ENCODE measurements at regions not wholly inside any gene's neighbourhood (a gene's known extent, or its start where the extent isn't known, plus 50 kb on each side); places are given as distances from the start of the nearest gene placed in this dataset.

DNA sequence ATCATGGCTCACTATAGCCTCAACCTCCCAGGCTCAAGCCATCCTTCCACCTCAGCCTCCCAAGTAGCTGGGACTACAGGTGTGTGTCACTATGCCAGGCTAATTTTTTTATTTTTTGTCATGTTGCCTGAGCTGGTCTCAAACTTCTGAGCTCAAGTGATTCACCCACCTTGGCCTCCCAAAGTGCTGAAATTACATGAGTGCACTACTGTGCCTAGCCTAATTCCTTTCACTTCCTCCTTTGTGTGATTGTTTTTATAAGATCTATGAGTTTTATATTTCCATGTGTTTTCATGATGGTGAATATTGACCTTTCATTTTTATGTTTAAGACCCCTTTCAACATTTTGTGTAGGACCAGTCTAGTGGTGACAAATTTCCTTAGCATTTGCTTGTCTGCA, 55.2 kb upstream of the IL12B start:
- no peak for DNase-seq (ENCODE audit: low read depth in 4 of 4, low spot score in 2 of 4)

DNA sequence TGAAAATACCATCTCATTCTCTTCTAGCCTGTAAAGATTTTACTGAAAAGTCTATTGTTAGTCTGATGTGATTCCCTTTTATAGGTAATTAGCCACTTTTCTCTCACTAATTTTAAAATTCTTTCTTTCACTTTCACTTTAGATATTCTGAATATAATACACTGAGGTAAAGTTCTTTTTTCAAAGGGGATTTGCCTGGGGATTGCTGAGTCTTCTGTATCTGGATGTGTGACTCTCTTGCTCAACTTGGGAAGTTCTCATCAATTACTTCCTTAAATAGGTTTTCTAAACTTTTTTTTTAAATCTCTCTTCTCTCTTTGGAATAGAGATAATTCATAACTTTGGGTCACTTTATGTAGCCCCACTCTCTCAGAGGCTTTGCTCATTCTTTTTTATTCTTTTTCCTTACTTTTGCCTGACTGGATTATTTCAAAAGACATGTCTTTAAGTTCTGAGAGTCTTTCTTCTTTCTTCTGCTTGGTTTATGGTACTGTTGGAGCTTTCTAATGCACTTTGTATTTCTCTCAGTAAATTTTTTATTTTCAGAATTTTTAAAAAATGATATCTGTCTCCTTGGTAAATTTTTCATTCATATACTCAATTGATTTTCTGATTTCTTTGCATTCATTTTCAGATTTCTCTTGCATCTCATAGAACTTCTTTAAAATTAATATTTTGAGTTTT, 55.9 kb upstream of the IL12B start:
- no peak for DNase-seq (ENCODE audit: low read depth in 4 of 4, low spot score in 2 of 4)

DNA sequence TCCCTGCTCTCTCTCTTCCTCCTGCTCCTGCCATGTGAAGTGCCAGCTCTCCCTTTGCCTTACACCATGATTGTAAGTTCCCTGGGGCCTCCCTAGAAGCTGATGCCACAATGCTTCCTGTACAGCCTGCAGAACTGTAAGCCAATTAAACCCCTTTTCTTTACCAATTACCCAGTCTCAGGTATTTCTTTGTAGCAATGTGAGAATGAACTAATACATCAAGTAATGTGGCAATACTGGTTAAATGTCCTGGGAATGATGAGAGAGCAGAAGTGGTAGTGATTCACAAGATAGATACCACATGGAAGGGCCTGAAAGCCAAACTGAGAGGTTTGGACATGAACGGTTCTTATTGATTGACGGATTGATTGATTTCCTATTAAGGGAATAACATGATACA, 62.6 kb upstream of the IL12B start:
- DNase-seq (ENCODE audit: low read depth in 4 of 4, low spot score in 2 of 4), result no peak

DNA sequence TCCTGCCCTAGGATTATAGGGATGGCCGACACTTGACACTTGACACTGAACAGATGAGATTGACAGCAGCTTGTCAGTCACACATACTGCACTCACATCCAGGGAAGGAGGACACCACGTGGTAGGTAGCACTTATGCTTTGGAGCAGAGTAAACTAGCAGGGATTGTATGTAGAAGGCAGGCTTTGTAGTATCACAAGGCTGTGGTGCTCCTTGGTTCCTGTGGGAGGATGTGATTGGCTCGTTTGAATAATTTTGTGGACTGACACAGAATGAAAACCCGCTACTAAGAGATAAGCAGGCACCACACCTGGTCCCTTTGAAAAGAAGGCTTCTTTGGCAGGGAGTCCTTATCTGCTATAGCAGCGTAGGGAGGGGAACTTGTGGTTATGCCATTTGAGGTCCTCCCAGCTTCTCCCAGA, 63.6 kb upstream of the IL12B start:
- no peak for DNase-seq (ENCODE audit: low read depth in 4 of 4, low spot score in 2 of 4)

DNA sequence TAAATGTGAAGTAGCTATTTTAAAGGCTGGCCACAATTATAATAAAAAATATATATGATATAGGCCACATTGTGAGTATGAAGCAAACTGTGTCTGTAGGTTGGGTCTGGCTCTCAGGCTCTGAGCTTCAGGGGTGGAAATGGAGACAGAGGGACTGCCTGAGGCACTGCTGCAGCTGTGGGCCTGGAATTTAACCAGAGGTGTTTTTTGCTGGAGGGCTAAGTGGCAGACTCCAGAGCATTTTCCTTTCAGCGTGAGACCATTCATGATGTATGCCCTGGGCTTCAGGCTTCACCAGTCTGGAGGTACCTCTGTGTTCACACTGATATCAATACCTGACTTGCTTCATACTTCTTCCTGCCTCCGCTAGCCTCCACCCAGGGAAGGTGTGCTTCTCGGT, 64.9 kb upstream of the IL12B start:
- no peak for DNase-seq (ENCODE audit: low read depth in 4 of 4, low spot score in 2 of 4)

DNA sequence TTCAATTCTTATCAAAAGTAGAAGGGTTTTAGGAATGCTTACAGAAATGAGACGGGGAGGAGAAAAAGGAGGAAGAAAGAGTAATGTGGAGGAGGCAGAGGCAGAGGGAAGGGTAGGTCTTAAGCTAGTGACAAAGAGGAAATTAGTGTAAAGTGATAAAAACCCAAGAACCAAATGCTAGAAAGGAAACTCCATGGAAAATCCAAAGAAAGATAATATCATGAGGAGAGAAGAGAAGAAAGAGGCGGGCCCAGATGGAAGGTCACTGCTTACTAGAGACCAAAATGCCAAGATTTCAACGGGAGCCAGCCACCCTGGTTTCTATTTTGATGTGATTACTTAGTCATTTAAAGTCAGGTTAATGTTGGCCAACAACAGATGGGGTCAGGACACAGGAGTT, 68.6 kb upstream of the IL12B start:
- no peak for DNase-seq (ENCODE audit: low read depth in 4 of 4, low spot score in 2 of 4)

DNA sequence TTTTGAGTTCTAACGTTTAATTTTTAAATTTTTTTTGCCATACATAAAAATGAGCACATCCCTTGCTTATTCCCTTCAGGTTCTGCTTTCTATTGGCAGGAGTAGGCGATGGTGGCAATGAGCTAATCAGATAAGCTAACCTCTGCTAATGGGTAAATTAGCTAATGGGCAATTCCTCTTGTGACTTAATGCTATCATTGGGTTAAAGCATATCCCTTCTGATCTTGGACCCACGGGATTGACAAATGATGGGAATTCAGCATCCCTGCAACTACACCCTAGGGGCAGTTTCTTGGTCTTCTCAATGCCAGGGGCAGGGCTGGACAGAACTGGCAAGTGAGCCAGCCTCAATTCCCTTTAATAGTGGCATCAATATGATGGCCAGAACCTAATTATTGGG, 70.2 kb upstream of the IL12B start:
- no peak for DNase-seq (ENCODE audit: low read depth in 4 of 4, low spot score in 2 of 4)

DNA sequence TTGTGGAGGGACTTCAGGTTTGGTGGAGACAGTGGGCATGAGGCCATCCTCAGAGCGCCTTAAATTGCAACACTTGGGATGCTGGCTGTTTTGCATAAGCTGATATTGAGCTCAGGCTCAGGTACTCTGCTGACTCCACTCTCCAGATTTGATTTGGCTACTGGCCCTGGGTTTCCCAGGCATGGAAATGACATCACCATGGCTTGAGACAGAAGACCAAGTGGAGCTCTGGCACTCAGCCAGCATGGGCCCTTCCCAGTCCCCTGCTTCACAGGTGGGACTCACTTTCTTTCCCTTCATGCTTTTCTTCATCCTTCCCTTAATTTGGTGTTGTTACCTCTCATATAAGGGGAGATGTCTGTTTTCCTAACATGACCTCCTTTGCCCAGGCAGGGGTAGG, 72.0 kb upstream of the IL12B start:
- no peak for DNase-seq (ENCODE audit: low read depth in 4 of 4, low spot score in 2 of 4)

DNA sequence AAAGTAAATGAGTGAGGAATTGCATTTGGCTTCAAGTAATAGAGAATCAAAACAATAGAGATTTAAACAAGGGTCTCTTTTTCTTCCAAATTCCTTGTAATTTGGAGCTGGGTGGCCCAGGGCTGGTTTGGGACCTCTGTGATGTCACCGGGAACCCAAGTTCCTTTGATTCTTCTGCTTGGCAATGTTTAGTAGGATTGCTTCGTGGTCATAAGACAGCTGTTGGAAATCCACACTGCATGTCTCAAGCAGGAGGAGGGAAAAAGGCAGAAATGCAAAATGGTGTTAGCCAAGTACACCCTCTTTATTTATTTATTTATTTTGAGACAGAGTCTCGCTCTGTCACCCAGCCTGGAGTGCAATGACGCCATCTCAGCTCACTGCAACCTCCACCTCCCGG, 72.6 kb upstream of the IL12B start:
- no peak for DNase-seq (ENCODE audit: low read depth in 4 of 4, low spot score in 2 of 4)

DNA sequence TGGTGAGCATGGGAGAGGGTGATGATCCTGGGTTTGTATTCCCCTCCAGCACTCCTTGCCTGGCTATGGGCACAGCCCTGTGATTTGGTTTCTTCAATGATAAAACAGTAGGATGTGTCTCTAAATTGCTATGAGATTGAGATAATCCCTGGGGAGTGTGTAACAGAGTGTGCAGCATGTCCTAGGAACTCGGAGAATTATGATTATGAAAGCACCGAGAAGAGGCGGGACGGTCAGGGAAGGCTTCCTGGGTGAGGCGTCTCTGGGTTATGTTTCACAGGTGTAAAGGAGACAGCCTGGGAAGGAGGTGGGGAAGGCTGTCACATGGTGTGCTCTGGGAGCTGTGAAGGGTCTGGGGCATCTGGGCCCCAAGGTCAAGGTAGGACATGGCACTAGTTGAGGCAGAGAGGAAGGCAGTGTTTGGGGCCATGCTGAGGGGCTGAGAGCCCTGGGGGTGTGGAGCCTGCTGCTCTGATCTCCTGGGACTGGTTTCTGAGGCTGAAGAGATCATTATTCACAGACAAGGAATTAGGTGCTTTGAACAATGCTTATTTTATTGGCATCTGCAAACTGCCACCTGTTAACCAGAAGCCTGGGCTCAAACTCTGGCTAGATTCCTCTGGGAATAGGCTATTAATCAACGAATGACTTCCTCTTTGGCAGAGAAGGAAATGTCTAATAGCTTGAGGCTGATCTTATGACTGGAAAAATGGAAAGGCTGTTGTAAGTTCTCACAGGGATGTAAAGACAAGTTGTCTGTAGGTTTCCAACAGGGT, 73.8 kb upstream of the IL12B start:
- no peak for DNase-seq (ENCODE audit: low read depth in 4 of 4, low spot score in 2 of 4)

DNA sequence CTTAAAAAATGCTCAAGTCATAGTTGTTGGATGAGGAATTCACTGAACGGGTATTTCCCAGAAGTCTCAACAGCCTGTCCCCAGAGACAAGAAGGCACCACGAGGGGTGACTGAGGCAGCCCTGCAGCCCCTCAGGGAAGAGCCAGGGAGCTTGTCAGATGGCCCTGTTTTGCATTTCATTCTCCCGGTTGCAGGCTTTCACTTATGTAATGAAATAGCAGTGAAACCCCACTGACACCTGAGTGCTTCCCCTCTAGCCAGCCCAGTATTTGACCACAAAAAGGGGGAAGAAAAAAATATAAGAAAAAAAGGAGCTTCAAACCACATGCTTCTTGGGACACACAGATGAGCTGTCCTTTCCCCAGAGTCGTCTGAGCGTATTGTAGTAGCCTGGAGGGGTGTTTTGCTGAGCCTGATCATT, 75.3 kb upstream of the IL12B start:
- DNase-seq (ENCODE audit: low read depth in 4 of 4, low spot score in 2 of 4), result no peak

DNA sequence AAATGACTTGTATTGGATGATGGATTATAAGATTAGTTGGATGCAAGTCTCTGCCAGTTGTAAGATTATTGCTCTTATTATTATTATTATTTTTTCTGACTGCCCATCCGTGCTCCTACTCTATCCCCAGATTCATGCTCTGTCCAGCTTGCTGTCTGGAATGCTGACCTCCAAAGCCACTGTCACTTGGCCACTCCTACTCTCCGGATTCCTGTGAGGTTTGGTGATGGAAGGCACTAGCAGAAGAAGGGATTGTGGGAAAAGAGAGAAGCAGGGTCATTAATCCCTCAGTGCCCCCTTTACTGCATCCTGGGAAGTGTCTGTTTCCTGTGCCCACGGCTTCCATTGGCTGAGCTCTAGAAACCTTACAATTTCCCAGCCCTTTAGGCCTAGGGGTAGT, 76.3 kb upstream of the IL12B start:
- no peak for DNase-seq (ENCODE audit: low read depth in 4 of 4, low spot score in 2 of 4)

DNA sequence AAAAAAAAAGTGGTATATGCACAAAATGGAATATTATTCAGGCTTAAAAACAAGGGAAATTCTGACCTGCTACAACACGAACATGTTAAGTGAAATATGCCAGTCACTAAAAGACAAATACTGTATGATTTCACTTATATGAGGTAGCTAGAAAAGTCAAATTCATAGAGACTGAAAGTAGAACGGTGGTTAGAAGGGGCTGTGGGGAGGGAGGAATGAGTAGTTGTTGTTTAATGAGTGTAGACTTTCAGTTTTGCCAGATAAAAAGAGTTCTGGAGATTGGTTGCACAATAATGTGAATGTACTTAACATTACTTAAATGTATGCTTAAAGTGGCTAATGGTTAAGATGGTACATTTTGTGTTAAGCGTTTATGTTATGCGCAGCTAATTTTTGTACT, 79.5 kb upstream of the IL12B start:
- DNase-seq (ENCODE audit: low read depth in 4 of 4, low spot score in 2 of 4), result no peak

DNA sequence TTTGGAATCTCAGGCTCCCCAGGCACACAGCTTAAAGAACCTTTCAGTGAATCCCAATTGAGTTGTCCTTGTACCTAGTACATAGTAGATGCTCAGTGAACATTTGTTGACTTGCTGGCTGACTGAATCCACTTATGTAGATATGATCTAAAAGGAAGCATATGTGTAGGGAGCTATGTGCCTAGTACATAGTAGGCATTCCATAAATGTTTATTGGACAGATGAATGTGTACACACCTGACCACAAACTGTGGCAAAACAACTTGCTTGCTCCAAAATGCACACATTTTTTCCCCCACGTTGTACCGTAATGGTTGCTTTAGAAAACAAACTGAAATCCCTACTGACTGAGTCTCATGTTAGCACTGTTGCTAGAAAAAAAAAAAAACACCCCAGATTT, 80.2 kb upstream of the IL12B start:
- no peak for DNase-seq (ENCODE audit: low read depth in 4 of 4, low spot score in 2 of 4)

DNA sequence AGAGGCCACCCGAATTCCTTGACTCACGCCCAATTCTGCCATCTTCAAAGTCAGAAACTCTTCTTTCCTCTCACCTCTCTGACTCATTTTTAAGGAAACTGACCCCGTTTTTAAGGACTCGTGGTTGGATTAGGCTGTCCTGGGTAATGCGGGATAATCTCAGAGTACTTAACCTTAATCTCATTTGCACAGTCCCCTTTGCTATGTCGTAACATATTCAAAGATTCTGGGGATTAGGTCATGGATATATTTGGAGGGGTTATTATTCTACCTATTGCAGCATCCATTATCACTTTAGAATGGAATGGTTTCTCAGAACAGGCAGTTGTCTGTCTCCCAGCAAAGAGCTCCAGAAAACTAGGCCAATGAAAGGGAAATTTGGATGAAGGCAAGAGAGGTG, 80.8 kb upstream of the IL12B start:
- DNase-seq (ENCODE audit: low read depth in 4 of 4, low spot score in 2 of 4), result no peak

DNA sequence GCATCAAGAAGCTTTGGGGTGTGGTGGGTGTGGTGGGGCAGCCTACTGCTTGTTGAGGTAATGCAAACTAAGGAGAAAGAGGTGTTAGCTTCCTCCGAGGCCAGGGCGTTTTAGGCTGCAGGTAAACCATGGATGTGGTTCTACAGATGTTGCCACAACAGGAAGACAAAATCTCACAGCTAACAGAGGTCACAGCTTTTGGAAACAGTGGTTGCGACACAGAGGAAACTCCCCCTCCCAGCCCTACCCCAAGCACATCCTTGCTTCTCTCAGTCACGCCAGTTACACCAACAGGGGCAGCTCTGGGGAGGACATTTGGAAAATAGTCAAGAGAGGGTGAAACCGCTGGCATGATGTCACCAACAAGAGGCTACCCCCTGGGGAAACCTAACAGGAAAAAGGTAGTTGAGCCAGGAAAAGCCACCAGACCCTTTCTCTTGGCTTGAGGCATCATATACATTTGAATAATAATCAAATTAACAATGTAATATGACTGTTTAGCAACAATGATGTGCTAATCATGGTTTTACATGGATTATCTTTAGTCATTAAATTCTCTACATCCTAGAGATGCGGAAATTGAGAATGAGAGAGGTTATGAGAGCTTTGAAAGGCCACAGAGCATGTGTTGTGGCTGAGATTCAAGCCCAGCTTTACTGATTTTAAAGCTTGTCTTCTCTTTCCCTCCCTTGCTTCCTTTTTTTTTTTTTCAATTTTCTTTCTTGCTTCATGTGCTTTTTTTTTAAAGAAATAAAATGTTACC, 82.2 kb upstream of the IL12B start:
- no peak for DNase-seq (ENCODE audit: low read depth in 4 of 4, low spot score in 2 of 4)

DNA sequence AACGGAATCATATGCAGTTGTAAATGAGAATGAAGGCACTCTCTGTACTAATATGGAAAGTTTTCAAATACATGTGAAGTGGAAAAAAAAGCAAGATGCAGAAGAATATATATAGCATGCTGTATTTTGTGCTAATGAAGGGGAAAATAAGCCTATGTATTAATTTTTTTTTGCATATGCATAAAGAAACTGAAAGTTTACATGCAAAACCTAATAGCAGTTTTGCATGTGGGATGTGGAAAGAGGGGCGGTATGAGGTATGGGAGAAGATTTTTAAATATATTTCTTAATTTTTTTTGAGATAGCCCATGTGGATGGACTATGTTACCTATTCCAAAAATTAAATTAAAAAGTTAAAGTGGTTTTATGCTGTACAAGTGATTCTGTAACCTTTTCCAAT, 83.7 kb upstream of the IL12B start:
- no peak for DNase-seq (ENCODE audit: low read depth in 4 of 4, low spot score in 2 of 4)

DNA sequence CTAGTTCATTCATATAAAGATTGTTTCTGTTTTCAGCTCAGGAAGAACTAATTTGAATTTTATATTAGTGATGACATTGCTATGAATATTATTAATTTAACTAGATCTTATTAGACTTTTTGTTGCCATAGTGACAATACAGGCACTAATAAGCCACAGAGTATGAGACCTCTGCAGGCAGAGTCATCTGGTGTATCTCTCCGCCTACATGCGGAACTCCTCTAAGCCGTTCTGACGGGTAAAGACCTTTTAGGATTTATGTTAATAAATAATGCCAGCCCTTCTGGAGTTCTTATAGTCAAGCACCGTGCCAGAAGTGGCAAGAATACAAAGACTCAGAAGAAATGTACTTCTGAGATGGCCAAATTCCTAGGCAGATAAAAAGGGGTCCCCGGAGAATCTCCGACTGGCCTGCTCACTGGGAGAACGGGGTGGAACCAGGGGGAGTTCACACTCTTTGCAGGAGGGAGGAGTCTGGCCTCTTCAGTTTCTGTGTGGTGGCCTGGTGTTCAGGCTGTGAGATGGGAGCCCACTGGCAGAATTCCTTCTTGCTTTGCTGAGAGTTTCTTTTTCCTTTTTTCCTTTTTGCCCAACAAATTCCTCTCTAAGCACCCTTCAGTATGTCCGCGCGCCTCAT, 85.1 kb upstream of the IL12B start:
- no peak for DNase-seq (ENCODE audit: low read depth in 4 of 4, low spot score in 2 of 4)

DNA sequence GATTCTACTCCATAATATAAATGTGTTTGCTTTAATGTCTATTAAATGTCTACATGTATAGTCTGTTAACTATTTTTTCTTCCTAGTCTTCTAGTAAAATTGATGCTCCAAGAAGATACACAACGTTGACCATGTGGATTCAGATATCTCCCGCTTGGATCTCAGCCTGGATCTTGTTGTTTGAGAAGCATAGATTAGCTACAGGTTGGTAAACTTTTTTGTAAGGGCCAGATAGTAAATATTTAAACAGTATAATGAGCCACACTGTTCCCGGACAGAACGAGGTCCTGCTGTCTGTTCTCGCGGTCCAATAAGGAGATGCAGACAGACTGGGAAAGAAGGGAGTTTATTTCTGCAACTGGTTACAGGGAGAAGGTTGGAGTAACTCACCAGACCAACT, 86.2 kb upstream of the IL12B start:
- DNase-seq (ENCODE audit: low read depth in 4 of 4, low spot score in 2 of 4), result no peak

DNA sequence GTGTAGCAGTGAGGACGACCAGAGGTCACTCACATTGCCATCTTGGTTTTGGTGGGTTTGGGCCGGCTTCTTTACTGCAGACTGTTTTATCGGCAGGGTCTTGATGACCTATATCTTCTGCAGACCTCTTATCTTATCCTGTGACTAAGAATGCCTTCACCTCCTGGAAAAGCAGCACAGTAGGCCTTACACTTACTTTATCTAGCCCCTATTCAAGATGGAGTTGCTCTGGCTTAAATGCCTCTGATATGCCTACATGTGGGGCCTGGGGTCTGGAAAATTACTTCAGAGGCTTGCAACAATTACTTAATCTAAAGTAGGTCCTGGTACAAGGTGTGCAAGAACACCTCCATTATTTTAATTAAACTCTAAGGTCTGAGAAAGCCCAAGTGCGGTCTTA, 86.9 kb upstream of the IL12B start:
- no peak for DNase-seq (ENCODE audit: low read depth in 4 of 4, low spot score in 2 of 4)

DNA sequence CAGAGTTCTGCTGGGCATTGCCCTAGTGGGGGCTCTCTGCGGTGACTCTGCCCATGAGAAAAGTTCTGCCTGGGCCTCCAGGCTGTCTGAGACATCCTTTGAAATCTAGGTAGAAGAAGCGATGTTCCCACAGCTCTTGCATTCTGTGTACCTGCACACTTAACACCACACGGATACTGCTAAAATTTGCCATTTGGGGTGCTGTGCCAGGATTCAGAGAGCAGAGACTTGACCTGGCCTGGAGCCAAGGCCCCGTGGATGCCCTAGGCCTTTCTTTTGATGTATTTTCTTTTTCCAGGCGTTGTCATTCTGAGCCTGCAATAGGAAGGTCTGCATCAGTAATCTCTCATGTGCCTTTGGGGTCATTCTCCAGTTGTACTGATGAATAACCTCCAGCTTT, 89.3 kb upstream of the IL12B start:
- DNase-seq (ENCODE audit: low read depth in 4 of 4, low spot score in 2 of 4), result no peak

All from left renal cortex interstitium (tissue), 4 donors.